Neural cell (in vitro differentiated cells): ENCODE measurements at regions not wholly inside any gene's neighbourhood (a gene's known extent, or its start where the extent isn't known, plus 50 kb on each side); places are given as distances from the start of the nearest gene placed in this dataset.

Experiments used
- H2AFZ ChIP-seq: fragments of 200-600, 300-800 bp; sonication (generic), shearing (Covaris generic); 2 replicates; pipeline ENCODE4 v1.6.0; 2014; ENCODE audit warnings: low read depth, mild to moderate bottlenecking, antibody characterized with exemption, low read length, moderate library complexity
- H3F3A ChIP-seq: fragments of 200-600 bp; shearing (Covaris generic); 2 replicates; pipeline ENCODE4 v1.6.1; 2016; ENCODE audit warnings: mild to moderate bottlenecking, moderate library complexity, mixed read lengths, antibody characterized with exemption, low read length; ENCODE audit not compliant: insufficient read depth, poor library complexity, severe bottlenecking
- H3K27ac ChIP-seq: fragments of 200-600, 300-800 bp; sonication (generic), shearing (Covaris generic); 2 replicates; pipeline ENCODE4 v1.5.1; 2014; ENCODE audit warnings: mild to moderate bottlenecking, low read length, moderate library complexity
- H3K27me3 ChIP-seq: fragments of 300-800, 200-600 bp; sonication (generic), shearing (Covaris generic); 2 replicates; pipeline ENCODE4 v1.6.0; 2014; ENCODE audit warnings: mild to moderate bottlenecking, low read depth, low read length, moderate library complexity; ENCODE audit not compliant: insufficient read depth
- H3K36me3 ChIP-seq: fragments of 300-800, 200-600 bp; sonication (generic), shearing (Covaris generic); 2 replicates; pipeline ENCODE4 v1.5.1; 2014; ENCODE audit warnings: mild to moderate bottlenecking, antibody characterized with exemption, low read length, moderate library complexity; ENCODE audit not compliant: insufficient read depth
- H3K4me2 ChIP-seq: fragments of 300-800, 200-600 bp; sonication (generic), shearing (Covaris generic); 2 replicates; pipeline ENCODE4 v1.6.0; 2014; ENCODE audit warnings: mild to moderate bottlenecking, low read length
- H3K4me3 ChIP-seq: fragments of 300-800, 200-600 bp; sonication (generic), shearing (Covaris generic); 2 replicates; pipeline ENCODE4 v1.5.1; 2014; ENCODE audit warnings: mild to moderate bottlenecking, low read length, moderate library complexity
- H3K79me2 ChIP-seq: fragments of 200-600 bp; shearing (Covaris generic); replicated peaks from 2 replicates; pipeline ENCODE4 v1.6.0; 2014; ENCODE audit warnings: mild to moderate bottlenecking, low read length, moderate library complexity; ENCODE audit not compliant: insufficient read depth
- H3K9ac ChIP-seq: fragments of 300-800, 200-600 bp; sonication (generic), shearing (Covaris generic); 2 replicates; pipeline ENCODE4 v1.6.1; 2016; ENCODE audit warnings: mild to moderate bottlenecking, low read length, mixed read lengths
- H3K9me2 ChIP-seq: fragments of 200-600 bp; shearing (Covaris generic); 2 replicates; pipeline ENCODE4 v1.6.1; 2016; ENCODE audit warnings: mild to moderate bottlenecking, low read length, mixed read lengths; ENCODE audit not compliant: insufficient read depth
- H3K9me3 ChIP-seq: fragments of 200-600, 300-800 bp; sonication (generic), shearing (Covaris generic); 2 replicates; pipeline ENCODE4 v1.6.1; 2016; ENCODE audit warnings: mild to moderate bottlenecking, mixed run types, low read length, moderate library complexity, mixed read lengths
- H4K20me1 ChIP-seq: fragments of 200-600 bp; shearing (Covaris generic); 2 replicates; pipeline ENCODE4 v1.6.1; 2016; ENCODE audit warnings: mild to moderate bottlenecking, mixed run types; ENCODE audit not compliant: insufficient read depth
- CTCF ChIP-seq: fragments of 450-650 bp; IDR thresholded peaks from 2 replicates; pipeline ENCODE4 v1.5.1; 2014; ENCODE audit warnings: antibody characterized with exemption, mild to moderate bottlenecking, moderate library complexity; ENCODE audit not compliant: poor library complexity, severe bottlenecking
- EP300 ChIP-seq: fragments of 450-650 bp; conservative IDR thresholded peaks from 2 replicates; pipeline ENCODE4 v1.6.1; 2014; ENCODE audit warnings: antibody characterized with exemption, mild to moderate bottlenecking, moderate library complexity; ENCODE audit not compliant: poor library complexity, severe bottlenecking
- EZH2 ChIP-seq: fragments of 200-600, 300-800 bp; shearing (Covaris generic), sonication (generic); IDR thresholded peaks from 2 replicates; pipeline ENCODE4 v1.6.1; 2014; ENCODE audit warnings: antibody characterized with exemption, low read length, borderline replicate concordance, mild to moderate bottlenecking; ENCODE audit not compliant: insufficient read depth, poor library complexity, severe bottlenecking
- MXI1 ChIP-seq: fragments of 450-650 bp; conservative IDR thresholded peaks from 2 replicates; pipeline ENCODE4 v1.6.1; 2014; ENCODE audit warnings: antibody characterized with exemption, mild to moderate bottlenecking; ENCODE audit not compliant: poor library complexity, severe bottlenecking
- POLR2AphosphoS5 ChIP-seq: IDR thresholded peaks from 2 replicates; pipeline ENCODE4 v1.6.1; 2012
- RAD21 ChIP-seq: fragments of 450-650 bp; conservative IDR thresholded peaks from 2 replicates; pipeline ENCODE4 v1.6.1; 2014; ENCODE audit warnings: antibody characterized with exemption, mild to moderate bottlenecking, moderate library complexity
- REST ChIP-seq: IDR thresholded peaks from 2 replicates; pipeline ENCODE4 v1.6.1; 2012; ENCODE audit warnings: borderline replicate concordance
- SMC3 ChIP-seq: fragments of 450-650 bp; conservative IDR thresholded peaks from 2 replicates; pipeline ENCODE4 v1.6.1; 2014; ENCODE audit warnings: antibody characterized with exemption, mild to moderate bottlenecking, moderate library complexity; ENCODE audit not compliant: poor library complexity
- TAF1 ChIP-seq: IDR thresholded peaks from 2 replicates; pipeline ENCODE4 v1.6.1; 2012; ENCODE audit warnings: low read depth

- no peak overlapping the region for H3K27ac ChIP-seq
- TF ChIP-seq EP300, result no peak
- no peak for TF ChIP-seq CTCF
- no peak for TF ChIP-seq RAD21
- TF ChIP-seq REST, result no peak
- no peak for TF ChIP-seq TAF1
- no peak for TF ChIP-seq POLR2AphosphoS5
- TF ChIP-seq EZH2, result no peak
- no peak for TF ChIP-seq SMC3
- TF ChIP-seq MXI1, result no peak
- H3K4me2 ChIP-seq, result no peak overlapping the region
- no peak overlapping the region for H2AFZ ChIP-seq
- H3K27me3 ChIP-seq, result no peaks in the 10 kb centered on the region
- H3K9me3 ChIP-seq, result no peaks in the 10 kb centered on the region
- no peaks in the 10 kb centered on the region for H3F3A ChIP-seq
- no peak overlapping the region for H3K4me3 ChIP-seq
- no peak overlapping the region for H3K9ac ChIP-seq
- H3K36me3 ChIP-seq, result no peaks in the 10 kb centered on the region
- no peaks in the 10 kb centered on the region for H3K79me2 ChIP-seq
- H4K20me1 ChIP-seq, result no peaks in the 10 kb centered on the region
- H3K9me2 ChIP-seq, result no peaks in the 10 kb centered on the region
These were observed 81.8 kb upstream of the CENPW start for GRCh38 chr6:126258150-126258549.

DNA sequence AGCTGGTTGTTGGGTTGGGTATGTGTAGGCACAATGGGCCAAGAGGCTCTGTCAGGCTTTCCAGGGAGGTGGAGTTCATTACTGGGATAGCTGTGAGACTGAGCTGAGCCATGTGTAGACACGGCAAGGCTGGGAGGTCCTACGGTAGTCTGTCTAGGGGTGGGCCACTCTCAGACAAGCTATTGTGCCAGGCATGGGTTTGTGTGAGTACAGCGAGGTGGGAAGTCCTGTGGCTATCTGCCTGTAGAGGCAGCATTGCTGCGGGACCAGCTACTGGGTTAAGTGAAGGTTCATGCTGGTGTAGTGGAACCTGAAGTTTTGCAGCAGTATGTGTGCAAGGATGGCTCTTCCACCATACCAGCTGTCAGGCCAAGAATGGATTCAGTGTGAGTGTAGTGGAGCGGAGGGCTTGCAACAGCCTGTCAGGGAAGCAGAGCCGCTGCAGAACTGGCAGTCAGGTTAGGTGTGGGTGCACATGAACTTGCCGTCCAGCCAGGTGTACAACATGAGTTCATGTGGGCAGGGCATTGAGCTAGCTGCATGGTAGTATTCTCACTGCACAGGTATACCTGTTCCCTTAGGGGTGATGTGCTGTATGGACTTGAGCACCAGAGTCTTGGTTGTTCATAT is 78.0 kb upstream of the CENPW start:
- no peak overlapping the region for H2AFZ ChIP-seq
- H3K9me3 ChIP-seq, result no peaks in the 10 kb centered on the region
- no peaks in the 10 kb centered on the region for H3K36me3 ChIP-seq
- no peaks in the 10 kb centered on the region for H3K79me2 ChIP-seq
- H4K20me1 ChIP-seq, result no peaks in the 10 kb centered on the region
- no peaks in the 10 kb centered on the region for H3K27me3 ChIP-seq
- no peaks in the 10 kb centered on the region for H3K9me2 ChIP-seq
- no peak for TF ChIP-seq POLR2AphosphoS5
- no peak for TF ChIP-seq CTCF
- no peak for TF ChIP-seq MXI1
- TF ChIP-seq EZH2, result no peak
- TF ChIP-seq RAD21, result no peak
- no peak for TF ChIP-seq EP300
- no peak for TF ChIP-seq REST
- no peak for TF ChIP-seq TAF1
- TF ChIP-seq SMC3, result no peak
- no peak overlapping the region for H3K4me2 ChIP-seq
- H3K4me3 ChIP-seq, result no peak overlapping the region
- H3K9ac ChIP-seq, result no peak overlapping the region
- no peak overlapping the region for H3K27ac ChIP-seq
- H3F3A ChIP-seq, result no peaks in the 10 kb centered on the region
